GM23338 (cell line): ENCODE measurements at regions not wholly inside any gene's neighbourhood (a gene's known extent, or its start where the extent isn't known, plus 50 kb on each side); places are given as distances from the start of the nearest gene placed in this dataset.

Experiments used
- EZH2 ChIP-seq: fragments of 200-600 bp; sonication (generic); IDR thresholded peaks from one replicate; pipeline ENCODE4 v1.8.0; 2017; ENCODE audit warnings: antibody characterized with exemption, mild to moderate bottlenecking, low read depth; ENCODE audit not compliant: unreplicated experiment
- EZH2phosphoT487 ChIP-seq: fragments of 200-600 bp; sonication (generic); IDR thresholded peaks from one replicate; pipeline ENCODE4 v1.8.1; 2018; ENCODE audit warnings: antibody characterized with exemption; ENCODE audit not compliant: unreplicated experiment
- POLR2AphosphoS5 ChIP-seq: IDR thresholded peaks from 2 replicates; pipeline ENCODE4 v1.6.1; 2016; ENCODE audit warnings: antibody characterized with exemption, low read depth
- TF ChIP-seq, protein P1 (sequence below), 2 experiments: fragments of 200-600 bp in 1 of 2; sonication (generic) in 1 of 2; conservative IDR thresholded peaks; 2 replicates each; pipeline versions ENCODE4 v1.5.1 to v1.6.1; 2016 to 2017; ENCODE audit warnings: antibody characterized with exemption in 2 of 2, low read depth in 2 of 2, mild to moderate bottlenecking in 2 of 2, moderate library complexity in 1 of 2

DNA sequence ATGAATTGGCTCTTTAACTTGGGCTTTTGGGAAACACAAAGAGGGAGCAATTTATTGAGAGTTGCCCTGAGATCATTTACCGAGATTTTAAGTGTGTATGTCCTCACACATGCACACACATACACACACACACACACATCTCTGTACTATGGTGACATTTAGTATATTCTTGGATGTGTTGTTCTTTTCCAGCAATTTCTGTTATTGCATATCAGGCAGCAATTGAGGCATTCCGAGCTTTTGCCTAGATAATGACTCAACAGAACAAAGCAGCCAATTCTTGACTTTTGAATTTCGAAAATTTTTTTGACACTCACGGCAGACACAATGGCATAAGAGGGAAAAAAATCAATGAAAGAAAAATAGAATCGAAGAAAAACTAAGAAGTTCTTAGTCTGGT is 248.5 kb downstream of the DUSP6 start:
- TF ChIP-seq, protein P1, sequence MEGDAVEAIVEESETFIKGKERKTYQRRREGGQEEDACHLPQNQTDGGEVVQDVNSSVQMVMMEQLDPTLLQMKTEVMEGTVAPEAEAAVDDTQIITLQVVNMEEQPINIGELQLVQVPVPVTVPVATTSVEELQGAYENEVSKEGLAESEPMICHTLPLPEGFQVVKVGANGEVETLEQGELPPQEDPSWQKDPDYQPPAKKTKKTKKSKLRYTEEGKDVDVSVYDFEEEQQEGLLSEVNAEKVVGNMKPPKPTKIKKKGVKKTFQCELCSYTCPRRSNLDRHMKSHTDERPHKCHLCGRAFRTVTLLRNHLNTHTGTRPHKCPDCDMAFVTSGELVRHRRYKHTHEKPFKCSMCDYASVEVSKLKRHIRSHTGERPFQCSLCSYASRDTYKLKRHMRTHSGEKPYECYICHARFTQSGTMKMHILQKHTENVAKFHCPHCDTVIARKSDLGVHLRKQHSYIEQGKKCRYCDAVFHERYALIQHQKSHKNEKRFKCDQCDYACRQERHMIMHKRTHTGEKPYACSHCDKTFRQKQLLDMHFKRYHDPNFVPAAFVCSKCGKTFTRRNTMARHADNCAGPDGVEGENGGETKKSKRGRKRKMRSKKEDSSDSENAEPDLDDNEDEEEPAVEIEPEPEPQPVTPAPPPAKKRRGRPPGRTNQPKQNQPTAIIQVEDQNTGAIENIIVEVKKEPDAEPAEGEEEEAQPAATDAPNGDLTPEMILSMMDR (conservative IDR thresholded peaks at IDR 0.05; ENCODE audit: low read depth in 2 of 2), result no peak
- no peak for TF ChIP-seq POLR2AphosphoS5
- no peak for TF ChIP-seq EZH2
- no peak for TF ChIP-seq EZH2phosphoT487
